Activated CD4-positive, alpha-beta T cell treated with anti-CD3 and anti-CD28 coated beads, Interleukin-10, Interleukin-2, amounts not matched to agents 100 ng/mL and 50 ng/mL, durations not matched to agents 16 hours and 8 hours (primary cell): ENCODE measurements at regions not wholly inside any gene's neighbourhood (a gene's known extent, or its start where the extent isn't known, plus 50 kb on each side); places are given as distances from the start of the nearest gene placed in this dataset.
A peak's percentile ranks its signal among the peaks of the same experiment; 100 is the strongest.

Source experiments
- DNase-seq: peaks from one replicate; pipeline ENCODE4 v3.0.0-alpha.2; 2020

- no peak for DNase-seq
Measured at GRCh38 chr13:74449811-74450524, 315.8 kb upstream of the KLF12 start.

GRCh38 chr13:74444864-74445479 is 310.8 kb upstream of the KLF12 start:
- DNase-seq: no peak

GRCh38 chr13:74444161-74444571 is 310.0 kb upstream of the KLF12 start:
- no peak for DNase-seq

- DNase-seq: no peak
Measured at GRCh38 chr13:74443631-74444030, 309.4 kb upstream of the KLF12 start.

- DNase-seq: no peak
Measured at GRCh38 chr13:74442751-74443150, 308.5 kb upstream of the KLF12 start.

GRCh38 chr13:74438901-74439300 is 304.7 kb upstream of the KLF12 start:
- DNase-seq: no peak

- no peak for DNase-seq
Measured at GRCh38 chr13:74434782-74435181, 300.6 kb upstream of the KLF12 start.

GRCh38 chr13:74424455-74424854 is 290.3 kb upstream of the KLF12 start:
- DNase-seq: no peak

- DNase-seq: no peak
Measured at GRCh38 chr13:74423434-74423833, 289.2 kb upstream of the KLF12 start.

- no peak for DNase-seq
Measured at GRCh38 chr13:74414458-74414857, 280.3 kb upstream of the KLF12 start.

- no peak for DNase-seq
Measured at GRCh38 chr13:74413482-74413881, 279.3 kb upstream of the KLF12 start.

- DNase-seq: no peak
Measured at GRCh38 chr13:74409551-74409950, 275.3 kb upstream of the KLF12 start.

GRCh38 chr13:74406420-74406819 is 272.2 kb upstream of the KLF12 start:
- DNase-seq: no peak

- no peak for DNase-seq
Measured at GRCh38 chr13:74398599-74398998, 264.4 kb upstream of the KLF12 start.

- DNase-seq: no peak
Measured at GRCh38 chr13:74389056-74389455, 254.9 kb upstream of the KLF12 start.

- no peak for DNase-seq
Measured at GRCh38 chr13:74388626-74389025, 254.4 kb upstream of the KLF12 start.

GRCh38 chr13:74372511-74372910 is 238.3 kb upstream of the KLF12 start:
- no peak for DNase-seq

- DNase-seq: peak; percentile 2
Measured at GRCh38 chr13:74367193-74367592, 233.0 kb upstream of the KLF12 start.

- DNase-seq: no peak
Measured at GRCh38 chr13:74361274-74361673, 227.1 kb upstream of the KLF12 start.

GRCh38 chr13:74346960-74347359 is 212.8 kb upstream of the KLF12 start:
- DNase-seq: no peak

GRCh38 chr13:74338341-74338740 is 204.1 kb upstream of the KLF12 start:
- DNase-seq: no peak

- no peak for DNase-seq
Measured at GRCh38 chr13:74336546-74336945, 202.3 kb upstream of the KLF12 start.

- DNase-seq: no peak
Measured at GRCh38 chr13:74335370-74335769, 201.2 kb upstream of the KLF12 start.

- no peak for DNase-seq
Measured at GRCh38 chr13:74329962-74330361, 195.8 kb upstream of the KLF12 start.

- no peak for DNase-seq
Measured at GRCh38 chr13:74325106-74325505, 190.9 kb upstream of the KLF12 start.
